ENCODE measurements at regions not wholly inside any gene's neighbourhood (a gene's known extent, or its start where the extent isn't known, plus 50 kb on each side); places are given as distances from the start of the nearest gene placed in this dataset.

DNA sequence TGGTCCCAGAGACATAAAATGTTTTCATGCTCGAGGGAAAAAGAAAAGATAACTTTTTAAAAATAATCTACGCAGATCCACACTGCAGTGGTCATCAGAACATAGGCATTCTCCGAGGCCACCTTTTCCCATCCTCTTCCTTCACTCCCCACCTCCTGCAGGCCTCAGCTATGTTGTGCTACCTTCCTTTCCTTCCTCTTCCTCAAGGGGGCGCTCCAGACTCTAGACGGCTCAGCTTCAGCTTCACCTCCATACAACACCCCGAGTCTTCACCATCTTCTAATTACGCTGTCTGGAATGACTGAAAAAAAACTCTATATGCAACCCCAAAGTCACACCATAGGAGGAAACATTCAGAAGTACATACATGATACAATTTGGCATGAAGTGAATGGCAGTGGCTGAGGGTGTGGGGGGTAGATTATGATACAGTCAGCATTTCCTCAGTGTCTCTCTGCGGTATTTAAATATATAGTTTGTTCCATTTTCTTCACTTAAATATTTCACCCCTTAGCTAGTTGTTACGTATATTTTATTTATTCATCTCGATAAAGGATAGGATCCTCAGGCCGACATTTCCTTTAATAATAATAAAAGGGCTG, 583.6 kb downstream of the IRS1 start:
- Histone ChIP-seq H3K27me3 (no peaks in the 10 kb centered on the region), H3K36me3 (replicated peaks in 1 of 2) (no peaks in the 10 kb centered on the region), H3K4me1 (replicated peaks in 1 of 2) (peaks cover 0 to 10% of the 10 kb centered on the region in 2 donors), H3K9me3 (replicated peaks in 1 of 3) (no peaks in the 10 kb centered on the region), H3K4me3 (no peak overlapping the region), H3K27ac (no peak overlapping the region)
- DNase-seq, result peak; percentile 54 to 81 (median 62)
- no peak for TF ChIP-seq POLR2A (IDR thresholded peaks at IDR 0.05)
- TF ChIP-seq, protein P1, sequence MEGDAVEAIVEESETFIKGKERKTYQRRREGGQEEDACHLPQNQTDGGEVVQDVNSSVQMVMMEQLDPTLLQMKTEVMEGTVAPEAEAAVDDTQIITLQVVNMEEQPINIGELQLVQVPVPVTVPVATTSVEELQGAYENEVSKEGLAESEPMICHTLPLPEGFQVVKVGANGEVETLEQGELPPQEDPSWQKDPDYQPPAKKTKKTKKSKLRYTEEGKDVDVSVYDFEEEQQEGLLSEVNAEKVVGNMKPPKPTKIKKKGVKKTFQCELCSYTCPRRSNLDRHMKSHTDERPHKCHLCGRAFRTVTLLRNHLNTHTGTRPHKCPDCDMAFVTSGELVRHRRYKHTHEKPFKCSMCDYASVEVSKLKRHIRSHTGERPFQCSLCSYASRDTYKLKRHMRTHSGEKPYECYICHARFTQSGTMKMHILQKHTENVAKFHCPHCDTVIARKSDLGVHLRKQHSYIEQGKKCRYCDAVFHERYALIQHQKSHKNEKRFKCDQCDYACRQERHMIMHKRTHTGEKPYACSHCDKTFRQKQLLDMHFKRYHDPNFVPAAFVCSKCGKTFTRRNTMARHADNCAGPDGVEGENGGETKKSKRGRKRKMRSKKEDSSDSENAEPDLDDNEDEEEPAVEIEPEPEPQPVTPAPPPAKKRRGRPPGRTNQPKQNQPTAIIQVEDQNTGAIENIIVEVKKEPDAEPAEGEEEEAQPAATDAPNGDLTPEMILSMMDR (IDR thresholded peaks at IDR 0.05), result peak; percentile 43 to 86 (median 68)
- intact Hi-C loops (cut with DNase I), result loop anchor here in 1 of 2 donors (10.0 kb wide), 1 partner anchor 579 kb away; the partner anchor contains the start of gene IRS1
- 59 to 65% (median 61%) methylated on average over 11 of the region's 11 CpGs for WGBS, 4 donors

- Histone ChIP-seq H3K36me3 (replicated peaks in 1 of 2) (no peaks in the 10 kb centered on the region), H3K4me3 (no peak overlapping the region), H3K27ac (no peak overlapping the region), H3K9me3 (replicated peaks in 1 of 3) (no peaks in the 10 kb centered on the region), H3K4me1 (replicated peaks in 1 of 2) (peaks cover 0 to 12% of the 10 kb centered on the region in 2 donors), H3K27me3 (no peaks in the 10 kb centered on the region)
- DNase-seq, result no peak
- intact Hi-C loops (cut with DNase I), result loop anchor here in 1 of 2 donors (10.0 kb wide), 1 partner anchor 581 kb away; the partner anchor contains the start of gene IRS1
- TF ChIP-seq POLR2A (IDR thresholded peaks at IDR 0.05), result no peak
- TF ChIP-seq, protein P1 (IDR thresholded peaks at IDR 0.05), result no peak
- 65 to 75% (median 71%) methylated on average over 4 of the region's 4 CpGs for WGBS, 4 donors
These were observed 585.9 kb downstream of the IRS1 start for GRCh38 chr2:226213717-226214116.

DNA sequence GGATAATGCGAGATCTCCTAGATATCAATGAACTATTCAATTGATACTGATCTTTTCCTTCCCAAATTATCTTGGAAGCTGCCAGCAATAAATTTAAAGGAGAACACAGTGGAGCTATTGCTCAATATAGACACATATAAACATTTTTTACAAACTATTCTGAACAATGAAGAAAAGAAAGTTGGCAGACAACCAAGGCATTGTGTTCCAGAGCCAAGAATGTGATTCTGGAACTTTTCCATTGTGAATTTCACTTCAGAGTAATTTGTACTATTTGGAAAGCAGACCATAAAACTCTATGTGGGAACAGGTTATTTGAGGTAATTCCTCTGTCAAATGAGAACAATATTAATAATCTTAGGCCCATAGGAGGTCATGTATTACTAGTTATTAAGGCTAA, 588.2 kb downstream of the IRS1 start:
- peak in 4 of 7 donors; percentile 14 to 74 (median 32) for DNase-seq
- peaks cover 0 to 2% (median 0%) of the 10 kb centered on the region in 3 donors for H3K9me3 ChIP-seq (replicated peaks in 1 of 3)
- TF ChIP-seq POLR2A (IDR thresholded peaks at IDR 0.05), result no peak
- TF ChIP-seq, protein P1 (IDR thresholded peaks at IDR 0.05), result no peak
- 16 to 31% (median 26%) methylated on average over 1 of the region's 1 CpG for WGBS, 4 donors
- no peak overlapping the region for H3K4me3 ChIP-seq
- intact Hi-C loops (cut with DNase I), result loop anchor here in 1 of 2 donors (10.0 kb wide), 1 partner anchor 583 kb away; the partner anchor contains the start of gene IRS1
- H3K4me1 ChIP-seq (replicated peaks in 1 of 2), result peaks cover 0 to 12% of the 10 kb centered on the region in 2 donors
- no peak overlapping the region for H3K27ac ChIP-seq
- H3K27me3 ChIP-seq, result no peaks in the 10 kb centered on the region
- H3K36me3 ChIP-seq (replicated peaks in 1 of 2), result no peaks in the 10 kb centered on the region

GRCh38 chr2:226208726-226209125, 590.9 kb downstream of the IRS1 start:
- no peak for TF ChIP-seq POLR2A (IDR thresholded peaks at IDR 0.05)
- TF ChIP-seq, protein P1 (IDR thresholded peaks at IDR 0.05), result no peak
- Histone ChIP-seq H3K4me1 (replicated peaks in 1 of 2) (peaks cover 0 to 12% of the 10 kb centered on the region in 2 donors), H3K9me3 (replicated peaks in 1 of 3) (peaks cover 0 to 17% (median 0%) of the 10 kb centered on the region in 3 donors), H3K4me3 (no peak overlapping the region), H3K36me3 (replicated peaks in 1 of 2) (no peaks in the 10 kb centered on the region), H3K27me3 (no peaks in the 10 kb centered on the region), H3K27ac (no peak overlapping the region)
- intact Hi-C loops (cut with DNase I), result no loop called here
- DNase-seq, result no peak
- 57 to 73% (median 68%) methylated on average over 2 of the region's 2 CpGs for WGBS, 4 donors
